Effector CD8-positive, alpha-beta T cell (primary cell): ENCODE measurements at regions not wholly inside any gene's neighbourhood (a gene's known extent, or its start where the extent isn't known, plus 50 kb on each side); places are given as distances from the start of the nearest gene placed in this dataset.

Experiments used
- DNase-seq: peaks from one replicate; lab custom pipeline; 2025; lab: John Stamatoyannopoulos, UW

GRCh38 chr12:123077298-123078119 lies 73.4 kb downstream of the PITPNM2 start:
- DNase-seq: no peak

- no peak for DNase-seq
Observed at GRCh38 chr12:123076604-123077297, 74.1 kb downstream of the PITPNM2 start.

- DNase-seq: peak; percentile 26
Observed at GRCh38 chr12:123075646-123076171, 75.2 kb downstream of the PITPNM2 start.

- DNase-seq: no peak
Observed at GRCh38 chr12:123075087-123075645, 75.7 kb downstream of the PITPNM2 start.

GRCh38 chr12:123073962-123074801 lies 76.7 kb downstream of the PITPNM2 start:
- DNase-seq: no peak

- no peak for DNase-seq
Observed at GRCh38 chr12:123073292-123073691, 77.6 kb downstream of the PITPNM2 start.

- DNase-seq: no peak
Observed at GRCh38 chr12:123071857-123072256, 79.0 kb downstream of the PITPNM2 start.

GRCh38 chr12:123071099-123071800 lies 79.6 kb downstream of the PITPNM2 start:
- DNase-seq: no peak

GRCh38 chr12:123070267-123071081 lies 80.4 kb downstream of the PITPNM2 start:
- no peak for DNase-seq

- DNase-seq: no peak
Observed at GRCh38 chr12:123069436-123070266, 81.2 kb downstream of the PITPNM2 start.

- no peak for DNase-seq
Observed at GRCh38 chr12:123067654-123068053, 83.2 kb downstream of the PITPNM2 start.

- no peak for DNase-seq
Observed at GRCh38 chr12:123066384-123066710, 84.5 kb downstream of the PITPNM2 start.

GRCh38 chr12:123065676-123066383 lies 85.1 kb downstream of the PITPNM2 start:
- no peak for DNase-seq

GRCh38 chr12:123064885-123065619 lies 84.6 kb downstream of the ARL6IP4 start:
- DNase-seq: no peak

GRCh38 chr12:123064366-123064765 lies 83.9 kb downstream of the ARL6IP4 start:
- DNase-seq: no peak

GRCh38 chr12:123063535-123063934 lies 83.1 kb downstream of the ARL6IP4 start:
- no peak for DNase-seq

- no peak for DNase-seq
Observed at GRCh38 chr12:123062681-123063486, 82.4 kb downstream of the ARL6IP4 start.
